GM21786 (cell line): ENCODE measurements at regions not wholly inside any gene's neighbourhood (a gene's known extent, or its start where the extent isn't known, plus 50 kb on each side); places are given as distances from the start of the nearest gene placed in this dataset.

Experiments
- ATAC-seq: cut with Tn5 transposase; IDR thresholded peaks from one replicate; pipeline ENCODE4 v1.9.1; 2021; ENCODE audit not compliant: unreplicated experiment

- no peak for ATAC-seq
Observed at GRCh38 chr10:78688901-78689583, 379.7 kb upstream of the ZMIZ1 start.

- no peak for ATAC-seq
Observed at GRCh38 chr10:78689584-78689935, 379.2 kb upstream of the ZMIZ1 start.

DNA sequence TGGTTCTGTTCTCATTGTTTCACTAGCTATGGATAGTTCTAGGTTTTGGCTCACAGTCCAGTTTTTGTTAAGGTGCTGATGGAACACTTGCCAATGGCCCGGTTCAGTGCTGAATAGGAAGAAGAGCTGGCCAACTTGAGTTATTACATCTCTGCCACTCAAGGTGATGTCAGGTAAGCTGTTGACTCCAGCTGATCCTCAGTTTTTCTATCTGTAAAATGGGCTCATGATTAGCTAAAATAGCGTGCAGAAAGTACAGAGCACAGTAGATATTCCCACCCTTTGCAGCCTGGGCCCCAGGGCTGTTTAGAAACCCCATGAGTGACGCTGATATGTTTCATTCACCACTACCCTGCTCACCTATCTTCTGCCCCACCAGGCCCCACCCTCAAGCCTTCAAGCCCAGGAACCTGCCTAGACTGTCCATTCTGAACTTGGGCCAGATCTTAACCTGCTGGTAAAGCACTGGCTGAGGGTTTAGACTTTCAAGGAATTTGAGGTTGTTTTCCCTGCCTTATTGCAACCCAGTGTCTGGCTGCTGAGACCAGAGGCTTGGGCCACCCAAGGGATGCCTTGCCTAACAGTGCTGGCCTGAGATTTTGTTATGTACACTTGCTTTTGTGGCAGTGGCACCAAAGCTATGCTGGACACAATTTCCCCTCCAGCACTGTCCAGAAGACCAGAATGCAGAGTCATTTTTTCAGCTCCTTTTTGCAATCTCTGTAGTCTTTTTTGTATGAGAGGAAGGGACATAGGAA is 378.2 kb upstream of the ZMIZ1 start:
- no peak for ATAC-seq

DNA sequence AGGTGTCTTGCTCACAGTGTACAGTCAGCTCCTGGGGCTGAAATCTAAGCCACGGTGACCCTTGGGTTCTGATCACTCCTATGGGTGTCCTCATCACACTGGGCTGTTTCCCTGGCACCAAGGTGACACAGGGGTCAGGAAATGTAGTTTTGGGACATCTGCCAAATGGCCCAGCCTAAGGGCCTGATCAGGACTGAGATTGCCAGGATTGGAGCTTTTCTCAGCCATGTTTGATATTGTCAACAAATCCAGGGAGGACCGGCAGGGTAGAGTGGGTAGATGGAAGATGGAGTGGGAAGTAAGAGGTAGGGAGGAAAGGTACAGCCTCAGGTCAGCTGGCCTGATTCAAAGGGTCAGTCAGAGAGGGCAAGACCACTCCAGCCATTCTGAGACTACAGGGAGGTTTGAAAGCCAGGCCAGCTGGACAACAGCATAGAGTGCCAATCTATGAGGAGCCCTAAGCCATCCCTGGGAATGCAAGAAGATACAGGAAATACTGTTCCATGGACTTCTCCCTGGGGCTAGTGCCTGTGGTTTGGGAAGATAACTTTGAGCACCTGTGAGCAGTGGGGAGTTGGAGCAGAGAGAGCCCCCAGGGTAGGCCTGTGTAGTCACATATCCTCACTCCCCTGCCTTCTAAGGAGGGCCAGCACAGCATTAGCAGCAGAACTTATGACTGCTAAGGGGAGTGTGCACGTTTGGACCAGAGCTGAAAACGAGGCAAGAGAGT is 377.3 kb upstream of the ZMIZ1 start:
- no peak for ATAC-seq

GRCh38 chr10:78692071-78692470 is 376.7 kb upstream of the ZMIZ1 start:
- no peak for ATAC-seq

- no peak for ATAC-seq
Observed at GRCh38 chr10:78695846-78696245, 372.9 kb upstream of the ZMIZ1 start.

DNA sequence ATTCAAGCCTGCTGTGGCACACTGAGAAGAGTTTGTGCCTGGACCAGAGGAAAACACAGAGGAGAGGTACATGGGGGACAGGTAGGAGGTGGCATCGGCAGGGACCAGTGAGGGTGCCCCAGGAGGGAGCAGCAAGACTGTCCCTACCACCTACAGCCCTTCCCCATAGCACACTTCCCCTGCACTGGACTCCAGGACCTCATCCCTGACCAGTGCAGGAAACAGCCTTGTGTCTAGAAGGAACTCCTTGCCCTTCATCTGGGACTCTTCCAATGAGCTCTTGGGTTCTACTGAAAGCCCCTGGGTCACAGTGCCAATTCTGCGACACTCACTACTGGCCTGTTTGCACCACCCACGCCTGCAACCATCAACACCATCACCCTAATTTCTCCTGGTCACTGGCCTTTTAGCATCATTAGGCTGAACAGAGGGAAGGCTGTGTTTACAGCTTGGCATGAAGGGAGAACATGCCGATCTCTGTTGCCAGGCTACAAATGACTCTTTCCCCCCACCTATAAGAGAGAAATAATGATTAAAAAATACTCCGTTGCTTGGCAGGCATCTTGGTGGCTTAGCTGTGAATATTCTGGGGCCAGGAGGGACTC is 371.9 kb upstream of the ZMIZ1 start:
- no peak for ATAC-seq

DNA sequence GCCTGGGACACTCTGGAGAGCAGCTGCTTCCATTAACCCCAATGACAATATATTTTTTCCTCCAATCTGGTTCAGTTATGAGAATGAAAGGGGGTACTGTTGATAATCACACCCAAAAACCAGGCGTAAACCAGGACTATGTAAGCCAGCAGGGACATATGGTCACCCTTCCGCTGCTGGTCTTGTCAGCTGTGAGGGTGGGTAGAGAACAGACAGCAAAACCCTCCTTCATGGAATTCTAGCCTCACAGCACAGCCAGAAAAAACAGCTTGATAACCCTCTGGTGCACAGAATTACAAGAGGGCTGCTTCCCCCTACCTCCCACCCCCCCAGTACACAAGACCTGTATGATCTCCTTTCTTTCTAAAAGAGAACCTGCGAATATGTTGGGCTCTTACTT is 368.8 kb upstream of the ZMIZ1 start:
- ATAC-seq: no peak

DNA sequence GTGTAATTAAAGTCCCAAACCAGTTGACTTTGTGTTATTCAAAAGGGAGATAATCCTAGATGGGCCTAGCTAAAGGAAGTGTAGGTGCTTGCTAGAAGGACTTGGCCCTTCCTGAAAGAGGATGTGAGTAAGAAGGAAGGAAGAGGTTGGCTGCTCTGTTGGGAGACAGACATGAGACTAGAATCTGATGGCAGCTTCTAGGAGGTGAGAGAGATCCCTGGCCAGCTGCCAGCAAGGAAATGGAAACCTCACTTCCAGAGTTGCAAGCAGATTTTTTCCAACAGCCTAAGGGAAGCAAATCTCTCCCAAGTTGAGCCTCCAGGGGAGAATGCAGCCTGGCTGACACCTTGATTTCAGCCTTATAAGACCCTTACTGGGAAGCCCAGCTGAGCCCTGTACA is 368.4 kb upstream of the ZMIZ1 start:
- no peak for ATAC-seq

DNA sequence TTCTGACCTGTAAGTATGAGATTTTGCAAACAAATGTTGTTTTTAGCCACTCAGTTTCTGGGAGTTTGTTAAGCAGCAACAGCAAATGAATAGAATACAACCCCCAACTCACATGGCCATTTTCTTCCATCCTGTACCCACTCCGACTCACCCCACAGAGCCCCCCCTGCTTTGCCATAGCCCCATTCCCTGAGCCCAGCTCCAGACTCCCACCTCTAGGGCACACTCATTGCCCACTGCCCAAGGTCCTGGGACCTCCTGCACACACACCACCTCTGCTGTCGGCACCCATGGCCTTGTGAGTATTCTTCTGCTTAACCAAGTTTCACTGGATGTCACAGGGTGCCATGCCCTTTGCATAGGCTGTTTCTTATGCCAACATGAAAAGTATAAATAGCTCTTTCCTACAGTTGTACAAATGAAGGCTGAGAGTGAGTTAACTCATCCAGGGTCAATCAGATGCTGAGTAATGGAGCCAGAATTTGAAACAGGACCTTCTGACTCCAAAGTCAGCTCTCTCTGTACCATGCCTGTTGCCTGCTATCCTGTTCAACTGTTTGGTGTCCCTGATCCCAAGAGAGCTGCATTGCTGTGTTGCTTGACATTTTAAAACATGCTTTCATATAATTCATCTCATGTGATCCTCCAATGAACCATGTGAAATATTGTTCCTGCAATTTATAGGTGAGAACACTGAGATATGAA is 367.8 kb upstream of the ZMIZ1 start:
- no peak for ATAC-seq

- no peak for ATAC-seq
Observed at GRCh38 chr10:78702186-78702585, 366.6 kb upstream of the ZMIZ1 start.

DNA sequence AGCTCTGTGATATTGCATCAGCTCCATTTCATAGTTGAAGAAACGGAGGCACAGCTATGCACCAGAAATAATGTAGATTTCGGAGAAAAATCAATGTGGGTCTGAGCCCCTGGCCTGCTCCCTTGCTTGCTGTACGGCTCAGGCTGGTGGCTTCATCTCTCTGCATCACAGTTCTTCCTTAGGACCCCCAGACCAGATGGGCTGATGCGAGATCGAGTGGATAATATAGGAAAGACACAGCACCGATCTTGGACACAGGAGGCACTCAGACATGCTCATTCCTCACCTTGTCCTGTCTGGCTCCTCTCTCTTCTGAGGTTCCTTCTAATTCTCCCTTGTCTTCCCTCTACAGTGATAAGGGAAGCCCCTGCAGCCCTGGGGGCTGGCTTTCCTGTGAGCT is 365.9 kb upstream of the ZMIZ1 start:
- no peak for ATAC-seq

- ATAC-seq: no peak
Observed at GRCh38 chr10:78703593-78703992, 365.2 kb upstream of the ZMIZ1 start.

- no peak for ATAC-seq
Observed at GRCh38 chr10:78706256-78706655, 362.5 kb upstream of the ZMIZ1 start.

DNA sequence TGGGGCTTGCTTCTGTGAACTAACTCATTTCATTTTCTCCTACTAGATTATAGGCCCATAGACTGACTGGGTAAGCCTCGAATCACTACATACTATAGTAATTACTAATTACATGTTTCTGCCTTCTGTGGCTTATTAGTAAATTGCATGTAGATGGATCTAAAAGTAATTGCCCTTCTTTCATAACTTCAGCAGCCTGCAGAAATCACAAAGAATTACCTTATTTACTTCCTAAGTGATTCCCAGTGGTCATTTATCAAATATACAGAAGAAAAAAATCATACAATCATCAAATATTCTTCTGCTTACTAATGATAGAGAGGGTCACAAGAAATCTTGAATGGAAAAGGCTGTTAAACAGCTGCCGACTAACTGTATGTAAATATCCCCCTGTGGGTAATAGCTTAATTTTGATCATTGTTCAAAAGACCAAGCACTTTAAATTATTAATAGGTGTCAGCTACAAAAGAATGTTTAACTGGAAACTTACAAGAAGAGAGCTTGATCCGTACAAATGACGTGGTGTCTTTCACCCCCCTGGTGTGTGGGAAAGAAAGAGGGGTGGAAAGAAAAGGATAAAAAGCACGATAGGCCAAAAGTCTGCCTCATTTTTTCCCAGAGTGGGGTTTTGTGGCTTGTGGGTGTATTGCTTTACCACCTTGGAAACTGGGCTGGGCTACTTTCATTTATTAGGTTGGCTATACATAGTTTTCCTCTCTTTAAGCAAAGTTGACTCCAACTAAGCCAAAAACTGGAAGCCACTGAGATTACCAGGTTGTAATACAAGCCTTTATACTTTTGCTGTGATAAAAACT is 361.8 kb upstream of the ZMIZ1 start:
- ATAC-seq: no peak

DNA sequence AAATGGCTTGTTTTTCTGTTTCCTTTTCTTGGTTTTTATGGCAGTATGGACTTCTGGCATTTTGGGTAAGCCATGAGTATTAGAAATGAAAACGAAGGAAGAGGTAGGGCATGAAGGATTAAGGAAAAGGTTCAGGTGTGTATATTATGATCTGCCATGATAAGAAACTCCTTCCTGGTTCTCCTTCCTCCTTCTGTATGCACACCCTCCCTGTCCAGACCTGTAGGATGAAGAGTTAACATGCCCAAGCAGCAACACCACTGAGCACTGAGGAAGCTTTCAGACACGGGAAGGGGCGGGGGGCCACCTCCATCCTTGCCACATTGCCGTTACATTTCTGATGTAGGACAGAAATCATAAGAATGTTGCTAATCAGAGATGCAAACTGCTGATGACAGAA is 361.0 kb upstream of the ZMIZ1 start:
- ATAC-seq: no peak

DNA sequence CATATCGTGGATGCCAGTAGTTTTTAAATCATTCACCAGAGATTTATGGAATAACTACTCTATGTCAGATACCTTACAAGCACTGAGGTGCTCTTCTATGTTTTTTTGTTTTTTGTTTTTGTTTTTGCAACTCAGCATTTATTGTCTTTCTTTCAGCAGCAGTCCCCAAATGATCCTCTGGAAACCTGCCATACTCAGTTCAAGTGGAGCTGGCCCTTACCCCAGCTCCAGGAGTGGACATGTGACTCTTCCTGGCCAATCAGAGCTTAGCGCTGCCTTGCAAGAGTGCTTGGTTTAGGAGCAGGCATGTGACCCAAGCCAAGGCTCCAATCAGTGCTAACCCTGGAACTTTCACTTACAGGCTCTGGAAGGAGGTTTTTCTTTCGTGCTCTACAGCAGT is 356.6 kb upstream of the ZMIZ1 start:
- ATAC-seq: no peak

GRCh38 chr10:78713659-78714058 is 355.1 kb upstream of the ZMIZ1 start:
- no peak for ATAC-seq

DNA sequence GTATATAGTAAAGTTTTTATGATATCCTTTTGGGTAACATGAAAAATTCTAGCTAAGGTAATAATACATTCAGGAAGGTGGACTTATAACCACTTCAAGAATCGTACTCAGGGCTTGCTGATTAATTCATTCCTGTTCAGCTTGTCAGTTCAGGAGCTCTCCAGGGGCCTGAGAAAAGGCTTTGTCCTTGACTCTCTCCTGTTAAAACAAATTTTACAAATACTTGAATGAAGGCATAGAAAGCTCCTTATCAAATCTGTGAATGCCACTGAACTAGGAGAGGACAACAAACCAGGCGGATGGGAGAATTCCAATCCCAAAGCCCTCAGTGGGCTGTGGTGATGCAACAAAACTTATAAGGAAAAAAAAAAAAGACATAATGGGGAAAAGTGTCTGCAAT is 354.5 kb upstream of the ZMIZ1 start:
- no peak for ATAC-seq

GRCh38 chr10:78715435-78715834 is 353.3 kb upstream of the ZMIZ1 start:
- ATAC-seq: no peak
